ENCODE measurements at regions not wholly inside any gene's neighbourhood (a gene's known extent, or its start where the extent isn't known, plus 50 kb on each side); places are given as distances from the start of the nearest gene placed in this dataset.

DNA sequence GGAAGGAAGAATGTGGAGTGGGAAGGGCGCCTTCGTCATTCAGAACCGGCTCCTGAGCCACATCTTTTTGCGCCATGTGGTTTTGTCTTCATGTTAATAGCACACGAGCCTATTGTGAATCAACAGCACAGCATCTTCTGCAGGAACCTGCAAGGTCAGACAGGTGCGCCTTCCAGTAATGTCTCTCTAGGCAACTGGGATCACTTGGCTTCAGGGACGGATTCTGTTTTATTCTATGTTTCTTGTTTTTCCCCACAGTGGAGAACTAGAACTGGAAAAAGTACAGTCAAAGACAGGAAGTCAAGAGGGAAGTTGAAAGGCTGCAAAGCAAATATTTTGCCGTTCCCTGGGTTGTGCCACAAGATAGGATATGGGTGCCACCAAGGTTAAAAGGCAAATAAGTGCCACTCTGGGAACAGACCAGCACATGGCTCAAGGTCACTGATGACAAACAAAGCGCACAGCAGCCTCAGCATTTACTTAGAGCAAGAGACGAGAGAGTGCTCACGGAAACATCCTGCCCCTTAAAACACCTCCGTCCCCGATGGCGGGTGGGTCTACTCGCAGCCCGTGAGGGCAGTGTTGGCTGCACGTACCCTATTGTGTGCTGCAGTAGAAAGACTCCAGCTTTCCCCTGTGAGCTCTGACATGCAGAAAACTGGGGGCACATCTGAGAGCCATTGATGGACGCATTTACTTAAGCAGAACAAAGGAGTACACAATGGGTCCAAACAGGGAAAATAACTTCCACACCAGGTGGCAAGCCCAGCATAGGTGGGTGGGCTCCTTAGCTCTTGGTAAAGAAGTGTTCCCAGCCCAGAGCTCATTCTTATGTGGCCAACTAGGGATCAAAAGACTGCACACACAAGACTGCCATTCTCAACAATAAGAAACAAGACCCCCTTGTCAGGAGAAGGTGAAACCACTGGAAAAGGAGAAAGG is 107.2 kb upstream of the PARD3B start:
- no peak overlapping the region for H3K27ac ChIP-seq (ENCODE audit: low read length)

DNA sequence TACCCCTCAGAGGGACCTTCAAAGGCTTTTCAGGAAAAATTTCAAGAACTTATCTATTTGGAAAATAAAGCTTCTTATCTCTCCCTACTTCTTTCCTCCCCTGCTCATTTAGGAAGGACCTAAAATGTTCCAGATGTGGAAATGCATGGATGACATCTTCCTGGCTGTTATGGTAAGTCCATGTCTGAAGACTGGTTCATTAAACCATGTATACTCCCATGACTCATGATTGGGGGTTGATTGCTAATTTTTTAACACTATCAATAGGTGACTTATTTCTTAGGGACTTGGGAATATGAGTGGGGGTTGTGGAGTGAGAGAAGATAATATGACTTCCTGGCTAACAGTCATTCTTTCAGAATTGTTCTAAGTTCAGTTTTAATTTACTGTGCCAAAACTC is 104.0 kb upstream of the PARD3B start:
- no peak for DNase-seq
- no peak overlapping the region for H3K4me2 ChIP-seq (ENCODE audit: low read depth, low read length)
- no peaks in the 10 kb centered on the region for H3F3A ChIP-seq (ENCODE audit: insufficient read depth, low read length)
- H3K4me3 ChIP-seq (ENCODE audit: low read length) = no peak overlapping the region
- no peak overlapping the region for H2AFZ ChIP-seq (ENCODE audit: low read length)
- no peaks in the 10 kb centered on the region for H3K27me3 ChIP-seq (replicated peaks; ENCODE audit: insufficient read depth, low read length)
- H3K9me2 ChIP-seq (replicated peaks; ENCODE audit: insufficient read depth, low read length) = no peaks in the 10 kb centered on the region
- H3K9me3 ChIP-seq (replicated peaks; ENCODE audit: insufficient read depth, low read length) = no peaks in the 10 kb centered on the region
- no peaks in the 10 kb centered on the region for H3K36me3 ChIP-seq (replicated peaks; ENCODE audit: insufficient read depth, low read length)
- H3K27ac ChIP-seq (ENCODE audit: low read length) = no peak overlapping the region
- no peaks in the 10 kb centered on the region for H3K4me1 ChIP-seq (ENCODE audit: low read length)
- H4K20me1 ChIP-seq (ENCODE audit: insufficient read depth, low read length) = no peaks in the 10 kb centered on the region
- H3K9ac ChIP-seq (ENCODE audit: low read length) = no peak overlapping the region
- no peaks in the 10 kb centered on the region for H3K79me2 ChIP-seq (ENCODE audit: low read length)
- TF ChIP-seq, protein P1, sequence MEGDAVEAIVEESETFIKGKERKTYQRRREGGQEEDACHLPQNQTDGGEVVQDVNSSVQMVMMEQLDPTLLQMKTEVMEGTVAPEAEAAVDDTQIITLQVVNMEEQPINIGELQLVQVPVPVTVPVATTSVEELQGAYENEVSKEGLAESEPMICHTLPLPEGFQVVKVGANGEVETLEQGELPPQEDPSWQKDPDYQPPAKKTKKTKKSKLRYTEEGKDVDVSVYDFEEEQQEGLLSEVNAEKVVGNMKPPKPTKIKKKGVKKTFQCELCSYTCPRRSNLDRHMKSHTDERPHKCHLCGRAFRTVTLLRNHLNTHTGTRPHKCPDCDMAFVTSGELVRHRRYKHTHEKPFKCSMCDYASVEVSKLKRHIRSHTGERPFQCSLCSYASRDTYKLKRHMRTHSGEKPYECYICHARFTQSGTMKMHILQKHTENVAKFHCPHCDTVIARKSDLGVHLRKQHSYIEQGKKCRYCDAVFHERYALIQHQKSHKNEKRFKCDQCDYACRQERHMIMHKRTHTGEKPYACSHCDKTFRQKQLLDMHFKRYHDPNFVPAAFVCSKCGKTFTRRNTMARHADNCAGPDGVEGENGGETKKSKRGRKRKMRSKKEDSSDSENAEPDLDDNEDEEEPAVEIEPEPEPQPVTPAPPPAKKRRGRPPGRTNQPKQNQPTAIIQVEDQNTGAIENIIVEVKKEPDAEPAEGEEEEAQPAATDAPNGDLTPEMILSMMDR (IDR thresholded peaks at IDR 0.05; ENCODE audit: low read length) = no peak
- TF ChIP-seq EZH2 (optimal IDR thresholded peaks at IDR 0.05; ENCODE audit: low read depth, low read length) = no peak

More for the DNA sequence above, 107.2 kb upstream of the PARD3B start:
- no peak overlapping the region for H2AFZ ChIP-seq (ENCODE audit: low read length)
- DNase-seq = no peak
- H3K9me3 ChIP-seq (replicated peaks; ENCODE audit: insufficient read depth, low read length) = no peaks in the 10 kb centered on the region
- H4K20me1 ChIP-seq (ENCODE audit: insufficient read depth, low read length) = no peaks in the 10 kb centered on the region
- H3K27me3 ChIP-seq (replicated peaks; ENCODE audit: insufficient read depth, low read length) = no peaks in the 10 kb centered on the region
- no peaks in the 10 kb centered on the region for H3K9me2 ChIP-seq (replicated peaks; ENCODE audit: insufficient read depth, low read length)
- H3K4me1 ChIP-seq (ENCODE audit: low read length) = no peaks in the 10 kb centered on the region
- no peak overlapping the region for H3K4me2 ChIP-seq (ENCODE audit: low read depth, low read length)
- H3K9ac ChIP-seq (ENCODE audit: low read length) = no peak overlapping the region
- no peak overlapping the region for H3K4me3 ChIP-seq (ENCODE audit: low read length)
- H3K79me2 ChIP-seq (ENCODE audit: low read length) = no peaks in the 10 kb centered on the region
- TF ChIP-seq, protein P1 (IDR thresholded peaks at IDR 0.05; ENCODE audit: low read length) = no peak
- TF ChIP-seq EZH2phosphoT487 (IDR thresholded peaks at IDR 0.05; ENCODE audit: low read length) = no peak
- no peak for TF ChIP-seq EZH2 (optimal IDR thresholded peaks at IDR 0.05; ENCODE audit: low read depth, low read length)
- H3K36me3 ChIP-seq (replicated peaks; ENCODE audit: insufficient read depth, low read length) = no peaks in the 10 kb centered on the region
- H3F3A ChIP-seq (ENCODE audit: insufficient read depth, low read length) = no peaks in the 10 kb centered on the region

DNA sequence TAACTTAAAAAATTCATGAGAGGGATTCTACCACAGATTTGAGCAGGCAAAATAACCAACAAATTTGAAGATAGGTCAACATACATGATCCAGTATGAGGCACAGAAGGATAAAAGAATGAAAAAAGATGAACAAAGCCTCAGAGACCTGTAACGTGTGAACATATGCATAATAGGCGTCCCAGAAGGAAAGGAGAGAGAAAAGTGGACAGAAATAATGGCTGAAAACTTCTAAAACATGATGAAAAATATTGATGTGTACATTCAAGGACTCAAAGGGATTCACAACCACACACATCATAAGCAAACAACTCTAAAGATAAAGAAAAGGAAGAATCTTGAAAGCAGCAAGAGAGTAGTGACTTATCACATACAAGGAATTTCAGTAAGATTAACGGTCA is 100.1 kb upstream of the PARD3B start:
- Histone ChIP-seq H3K36me3 (replicated peaks; ENCODE audit: insufficient read depth, low read length) (no peaks in the 10 kb centered on the region), H3K9me2 (replicated peaks; ENCODE audit: insufficient read depth, low read length) (no peaks in the 10 kb centered on the region)
- TF ChIP-seq EZH2phosphoT487 (IDR thresholded peaks at IDR 0.05; ENCODE audit: low read length) = no peak

DNA sequence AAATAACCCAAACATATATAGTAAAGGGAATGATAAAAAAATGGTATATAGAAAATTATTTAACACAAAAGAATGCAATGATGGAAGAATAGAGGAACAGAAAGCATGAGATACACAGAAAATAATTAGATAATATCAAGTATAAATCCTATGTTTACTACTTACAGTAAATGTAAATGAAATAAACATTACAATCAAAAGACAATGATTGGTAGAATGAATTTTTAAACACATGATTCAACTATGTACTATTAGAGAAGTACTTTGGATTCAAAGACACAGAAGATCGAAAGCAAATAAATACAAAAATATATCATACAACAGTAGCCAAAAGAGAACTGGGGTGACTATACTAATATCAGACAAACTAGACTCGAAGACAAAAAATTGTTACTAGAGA is 97.6 kb upstream of the PARD3B start:
- H3K4me1 ChIP-seq (ENCODE audit: low read length) = no peaks in the 10 kb centered on the region
- H3F3A ChIP-seq (ENCODE audit: insufficient read depth, low read length) = no peaks in the 10 kb centered on the region
- H3K36me3 ChIP-seq (replicated peaks; ENCODE audit: insufficient read depth, low read length) = no peaks in the 10 kb centered on the region
- no peak for DNase-seq
- no peaks in the 10 kb centered on the region for H3K9me2 ChIP-seq (replicated peaks; ENCODE audit: insufficient read depth, low read length)
- H3K79me2 ChIP-seq (ENCODE audit: low read length) = no peaks in the 10 kb centered on the region
- no peaks in the 10 kb centered on the region for H3K27me3 ChIP-seq (replicated peaks; ENCODE audit: insufficient read depth, low read length)
- H3K4me3 ChIP-seq (ENCODE audit: low read length) = no peak overlapping the region
- TF ChIP-seq EZH2 (optimal IDR thresholded peaks at IDR 0.05; ENCODE audit: low read depth, low read length) (no peak), EZH2phosphoT487 (IDR thresholded peaks at IDR 0.05; ENCODE audit: low read length) (no peak)
- TF ChIP-seq, protein P1 (IDR thresholded peaks at IDR 0.05; ENCODE audit: low read length) = no peak
- H3K27ac ChIP-seq (ENCODE audit: low read length) = no peak overlapping the region
- no peak overlapping the region for H3K4me2 ChIP-seq (ENCODE audit: low read depth, low read length)
- H2AFZ ChIP-seq (ENCODE audit: low read length) = no peak overlapping the region
- no peak overlapping the region for H3K9ac ChIP-seq (ENCODE audit: low read length)
- no peaks in the 10 kb centered on the region for H3K9me3 ChIP-seq (replicated peaks; ENCODE audit: insufficient read depth, low read length)
- H4K20me1 ChIP-seq (ENCODE audit: insufficient read depth, low read length) = no peaks in the 10 kb centered on the region

More for the DNA sequence above, 100.1 kb upstream of the PARD3B start:
- no peak overlapping the region for H3K27ac ChIP-seq (ENCODE audit: low read length)
- no peaks in the 10 kb centered on the region for H3K4me1 ChIP-seq (ENCODE audit: low read length)
- DNase-seq = no peak
- no peaks in the 10 kb centered on the region for H4K20me1 ChIP-seq (ENCODE audit: insufficient read depth, low read length)
- H3K4me2 ChIP-seq (ENCODE audit: low read depth, low read length) = no peak overlapping the region
- no peaks in the 10 kb centered on the region for H3K9me3 ChIP-seq (replicated peaks; ENCODE audit: insufficient read depth, low read length)
- H3K79me2 ChIP-seq (ENCODE audit: low read length) = no peaks in the 10 kb centered on the region
- H3K27me3 ChIP-seq (replicated peaks; ENCODE audit: insufficient read depth, low read length) = no peaks in the 10 kb centered on the region
- no peak overlapping the region for H3K9ac ChIP-seq (ENCODE audit: low read length)
- H3F3A ChIP-seq (ENCODE audit: insufficient read depth, low read length) = no peaks in the 10 kb centered on the region
- H2AFZ ChIP-seq (ENCODE audit: low read length) = no peak overlapping the region
- no peak overlapping the region for H3K4me3 ChIP-seq (ENCODE audit: low read length)
